PC-3 (cell line): ENCODE measurements at regions not wholly inside any gene's neighbourhood (a gene's known extent, or its start where the extent isn't known, plus 50 kb on each side); places are given as distances from the start of the nearest gene placed in this dataset.

Experiments
- EZH2 ChIP-seq: fragments of 300-600 bp; sonication (generic); IDR thresholded peaks from one replicate; pipeline ENCODE4 v1.6.1; 2017; ENCODE audit warnings: antibody characterized with exemption, mild to moderate bottlenecking, low read length; ENCODE audit not compliant: unreplicated experiment
- EZH2phosphoT487 ChIP-seq: fragments of 300-600 bp; sonication (generic); IDR thresholded peaks from 2 replicates; pipeline ENCODE4 v1.6.1; 2018; ENCODE audit warnings: mild to moderate bottlenecking, antibody characterized with exemption, low read length, borderline replicate concordance
- TF ChIP-seq, protein P1 (sequence below): fragments of 300-600 bp; sonication (generic); conservative IDR thresholded peaks from 2 replicates; pipeline ENCODE4 v1.5.1; 2017; ENCODE audit warnings: antibody characterized with exemption, low read depth, mild to moderate bottlenecking, low read length

DNA sequence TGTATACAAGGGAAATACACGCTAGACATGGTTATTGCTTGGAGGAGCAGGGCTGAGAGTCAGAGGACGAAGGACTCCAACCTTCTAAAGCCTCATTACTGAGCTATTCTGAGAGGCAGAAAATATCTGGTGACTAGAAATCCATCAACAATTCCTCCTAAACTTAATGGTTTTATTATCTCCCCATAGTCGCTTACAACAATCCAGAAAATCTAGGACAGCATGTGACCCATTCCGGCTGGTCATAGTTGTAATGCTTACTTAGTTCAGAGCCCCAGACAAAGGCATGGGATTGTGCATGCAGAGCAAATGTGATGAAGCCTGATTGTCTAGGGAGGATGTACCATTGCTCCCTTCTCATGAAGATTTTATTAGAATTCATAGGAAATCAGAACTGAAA lies 114.5 kb upstream of the PLXNA2 start:
- TF ChIP-seq, protein P1, sequence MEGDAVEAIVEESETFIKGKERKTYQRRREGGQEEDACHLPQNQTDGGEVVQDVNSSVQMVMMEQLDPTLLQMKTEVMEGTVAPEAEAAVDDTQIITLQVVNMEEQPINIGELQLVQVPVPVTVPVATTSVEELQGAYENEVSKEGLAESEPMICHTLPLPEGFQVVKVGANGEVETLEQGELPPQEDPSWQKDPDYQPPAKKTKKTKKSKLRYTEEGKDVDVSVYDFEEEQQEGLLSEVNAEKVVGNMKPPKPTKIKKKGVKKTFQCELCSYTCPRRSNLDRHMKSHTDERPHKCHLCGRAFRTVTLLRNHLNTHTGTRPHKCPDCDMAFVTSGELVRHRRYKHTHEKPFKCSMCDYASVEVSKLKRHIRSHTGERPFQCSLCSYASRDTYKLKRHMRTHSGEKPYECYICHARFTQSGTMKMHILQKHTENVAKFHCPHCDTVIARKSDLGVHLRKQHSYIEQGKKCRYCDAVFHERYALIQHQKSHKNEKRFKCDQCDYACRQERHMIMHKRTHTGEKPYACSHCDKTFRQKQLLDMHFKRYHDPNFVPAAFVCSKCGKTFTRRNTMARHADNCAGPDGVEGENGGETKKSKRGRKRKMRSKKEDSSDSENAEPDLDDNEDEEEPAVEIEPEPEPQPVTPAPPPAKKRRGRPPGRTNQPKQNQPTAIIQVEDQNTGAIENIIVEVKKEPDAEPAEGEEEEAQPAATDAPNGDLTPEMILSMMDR, result no peak
- no peak for TF ChIP-seq EZH2
- TF ChIP-seq EZH2phosphoT487, result no peak
